HG02885 (cell line): ENCODE measurements at regions not wholly inside any gene's neighbourhood (a gene's known extent, or its start where the extent isn't known, plus 50 kb on each side); places are given as distances from the start of the nearest gene placed in this dataset.
"Not testable (repeated sequence)": the region's sequence is repeated elsewhere in the genome, so short reads cannot be mapped to it uniquely, and the experiment has no call there.

Experiments used
- ATAC-seq: cut with Tn5 transposase; IDR thresholded peaks from one replicate; pipeline ENCODE4 v1.9.1; 2021; ENCODE audit warnings: mild to moderate bottlenecking; ENCODE audit not compliant: unreplicated experiment, poor library complexity

DNA sequence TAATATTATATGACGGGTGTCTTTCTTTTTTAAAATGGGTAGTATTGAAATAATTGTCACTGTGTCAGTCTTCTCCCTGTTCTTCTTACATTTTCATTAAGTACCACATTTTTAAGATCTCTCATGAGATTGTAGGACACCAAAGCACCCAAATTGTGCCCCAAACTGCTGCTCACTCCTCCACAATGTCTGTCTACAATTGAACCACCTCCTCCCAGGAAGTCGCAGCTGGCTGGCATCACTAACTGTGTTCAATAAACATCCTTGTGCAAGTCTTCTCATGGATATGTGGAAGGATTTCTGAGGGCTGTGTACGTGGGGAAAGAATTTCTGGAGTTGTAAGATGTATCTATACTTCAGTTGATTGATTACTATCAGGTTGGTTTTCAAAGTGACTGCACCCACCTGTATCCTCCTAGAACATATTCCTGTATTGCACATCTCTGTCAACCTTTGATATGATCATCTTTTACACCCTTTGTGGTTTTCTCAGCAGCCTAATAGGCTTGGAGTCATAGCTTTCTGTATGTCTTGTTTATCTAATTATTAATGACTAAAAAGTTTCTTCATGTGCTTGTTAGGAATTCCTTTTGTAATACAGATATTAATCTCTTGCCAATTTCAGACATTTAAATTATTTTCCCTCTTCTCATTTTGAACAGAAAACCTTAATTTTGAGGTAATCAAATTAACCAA, 774.9 kb downstream of the RNF144A start:
- no peak for ATAC-seq

DNA sequence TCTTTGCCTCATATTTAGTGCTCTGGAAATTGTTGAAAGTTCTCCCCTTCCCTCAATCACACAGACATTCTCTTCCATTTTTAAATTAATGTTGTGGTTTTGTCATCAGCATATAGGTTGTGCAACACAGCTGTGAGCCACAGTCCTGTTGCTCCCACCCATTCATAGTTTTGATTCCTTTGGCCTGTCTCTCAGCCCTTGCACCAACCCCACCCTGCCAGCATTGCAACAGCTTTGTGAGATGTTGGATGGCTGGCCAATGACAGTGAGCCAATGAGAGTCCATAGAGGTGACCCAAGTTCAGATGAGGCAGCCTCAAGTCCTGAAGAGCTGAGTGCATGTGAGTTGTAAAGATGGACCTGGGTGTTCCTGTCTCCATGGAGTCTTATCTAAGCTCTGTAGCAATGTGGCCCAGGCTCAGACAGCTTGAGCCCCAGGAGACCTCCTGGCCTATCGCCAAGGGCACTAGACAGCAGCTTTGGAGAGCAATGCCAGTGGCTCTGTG, 775.5 kb downstream of the RNF144A start:
- no peak for ATAC-seq

DNA sequence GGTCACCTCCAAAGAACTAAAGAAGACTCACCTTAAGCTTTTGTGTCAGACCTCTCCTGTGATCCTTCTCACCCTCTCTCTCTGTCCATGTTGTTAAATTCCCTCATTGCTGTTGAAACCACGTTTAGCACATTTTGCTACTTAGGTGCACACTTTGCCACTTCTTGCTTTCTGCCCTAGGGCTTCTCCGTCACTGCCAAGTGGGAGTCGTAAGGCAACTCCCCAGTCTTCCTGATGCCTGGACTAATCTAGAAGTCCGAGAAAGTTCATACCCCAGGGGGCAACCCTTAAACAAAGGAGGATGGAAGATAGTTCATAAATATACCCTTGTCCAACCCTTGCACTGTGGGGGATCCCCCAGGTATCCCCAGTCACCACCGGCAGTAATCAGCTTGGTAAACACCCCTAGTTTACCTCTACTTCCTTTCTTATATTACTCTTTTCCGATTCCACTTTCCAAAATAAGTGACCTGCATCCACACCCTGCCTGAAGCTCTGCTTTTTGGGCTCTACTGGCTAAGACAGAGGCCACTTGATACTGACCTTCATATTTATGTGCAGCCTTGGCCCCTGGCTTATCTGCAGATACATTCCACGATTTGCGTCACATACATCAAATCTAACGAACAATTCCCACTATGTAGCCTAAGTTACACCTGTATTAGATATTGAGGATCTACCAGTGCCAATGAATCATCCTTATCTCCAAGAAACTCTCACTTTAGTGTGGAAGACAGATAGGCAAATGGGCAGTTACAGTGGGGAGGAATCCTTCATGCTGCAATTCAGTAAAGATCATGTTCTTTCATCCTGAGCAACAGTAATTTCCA, 776.2 kb downstream of the RNF144A start:
- ATAC-seq: no peak

DNA sequence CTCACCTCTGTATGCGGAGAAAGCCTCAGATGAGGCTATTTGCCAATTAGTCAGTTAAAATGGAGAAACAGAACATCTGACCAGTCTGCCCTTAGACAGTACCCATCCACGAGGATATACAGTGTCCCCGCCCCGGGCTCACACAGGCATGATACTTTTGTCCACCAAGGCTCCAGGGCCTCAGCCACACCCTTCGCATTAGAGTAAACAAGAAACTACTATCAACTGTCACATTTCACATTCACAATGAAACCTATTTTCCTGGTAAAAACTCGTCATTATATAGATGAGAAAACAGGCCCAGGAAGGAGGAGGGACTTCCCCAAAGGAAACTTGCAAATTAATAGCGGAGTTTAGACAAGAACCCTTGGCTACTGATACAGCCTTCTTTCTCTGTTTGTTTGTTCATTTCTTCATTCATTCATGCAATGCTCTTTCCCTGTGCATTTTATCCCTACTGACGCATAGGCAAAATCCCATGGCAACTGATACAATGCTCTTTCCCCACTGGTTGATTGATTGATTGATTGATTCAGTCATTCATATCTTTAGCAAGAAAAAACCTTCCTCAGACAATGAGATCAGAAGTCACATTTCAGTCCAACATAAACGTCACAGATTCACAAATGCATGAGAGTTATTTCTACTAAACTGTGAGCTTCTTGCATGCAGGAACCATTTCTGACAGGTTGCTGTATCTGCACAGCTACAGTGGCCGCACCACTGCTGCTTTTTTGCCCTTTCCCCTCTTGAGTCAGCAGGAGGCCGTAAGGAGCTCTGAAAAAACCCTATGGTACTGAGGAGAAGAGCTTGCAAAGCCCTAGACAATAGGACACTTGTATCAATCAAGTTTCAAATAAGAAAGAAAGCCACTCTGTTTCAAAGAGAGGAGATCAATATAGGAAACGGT, 777.1 kb downstream of the RNF144A start:
- peak; percentile 53 for ATAC-seq

- not testable (repeated sequence) for ATAC-seq
Measured at GRCh38 chr2:7696556-7696955, 779.3 kb downstream of the RNF144A start.

DNA sequence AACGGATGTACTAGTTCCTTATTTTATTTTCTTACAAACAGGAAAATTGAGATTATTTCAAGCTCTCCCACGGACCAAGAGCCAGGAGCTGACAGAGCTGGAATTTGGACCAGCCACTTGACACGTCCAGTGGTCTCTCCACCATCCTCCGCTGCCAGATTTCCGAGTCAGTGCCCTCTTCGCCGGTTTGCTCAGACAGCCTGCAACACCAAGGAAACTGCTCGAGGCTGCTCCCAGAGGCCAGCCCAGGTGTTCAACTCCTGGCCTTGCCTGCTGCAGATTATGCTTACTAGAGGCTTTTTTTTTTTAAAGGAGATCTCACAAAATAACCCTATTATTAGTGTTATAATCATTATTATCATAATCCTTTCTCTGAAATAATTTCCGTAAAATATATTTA, 779.8 kb downstream of the RNF144A start:
- no peak for ATAC-seq

DNA sequence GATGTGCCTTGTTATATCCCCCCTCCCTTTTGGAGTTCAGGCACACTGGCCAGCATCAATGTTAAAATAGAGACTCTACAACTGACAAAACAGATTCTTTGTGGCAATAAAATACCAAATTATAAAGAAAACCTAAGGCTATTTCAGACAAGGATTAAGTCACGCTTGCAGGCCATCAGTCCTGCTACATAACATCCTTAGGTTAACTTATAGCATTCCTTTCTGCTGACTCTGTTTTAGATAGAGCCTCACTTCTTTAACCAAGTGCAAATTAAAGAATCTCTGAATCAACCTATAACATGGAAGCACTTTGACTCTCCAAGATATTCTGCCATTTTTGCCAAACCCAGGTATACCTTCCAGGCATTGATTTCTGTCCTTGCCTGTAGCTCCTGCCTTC, 784.6 kb downstream of the RNF144A start:
- ATAC-seq: no peak

DNA sequence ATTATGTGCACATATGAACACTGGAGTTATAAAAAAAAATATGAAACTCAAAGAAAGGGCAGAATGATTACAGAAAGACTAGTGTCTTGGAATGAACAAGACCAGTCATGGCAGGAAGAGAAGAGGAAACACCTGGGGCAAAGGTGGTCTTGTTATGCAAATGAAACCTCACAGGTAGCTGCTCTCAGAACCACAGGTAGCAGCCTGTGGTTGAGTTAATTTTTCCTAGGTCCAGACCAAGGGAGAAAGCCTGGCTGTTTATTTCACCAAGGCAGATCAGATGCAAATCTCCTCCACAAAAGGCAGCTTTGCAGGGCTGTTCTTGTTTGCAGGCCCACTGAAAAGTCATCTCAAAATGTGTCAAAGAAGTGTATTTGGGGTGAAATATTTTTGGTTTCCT, 785.8 kb downstream of the RNF144A start:
- ATAC-seq: no peak

DNA sequence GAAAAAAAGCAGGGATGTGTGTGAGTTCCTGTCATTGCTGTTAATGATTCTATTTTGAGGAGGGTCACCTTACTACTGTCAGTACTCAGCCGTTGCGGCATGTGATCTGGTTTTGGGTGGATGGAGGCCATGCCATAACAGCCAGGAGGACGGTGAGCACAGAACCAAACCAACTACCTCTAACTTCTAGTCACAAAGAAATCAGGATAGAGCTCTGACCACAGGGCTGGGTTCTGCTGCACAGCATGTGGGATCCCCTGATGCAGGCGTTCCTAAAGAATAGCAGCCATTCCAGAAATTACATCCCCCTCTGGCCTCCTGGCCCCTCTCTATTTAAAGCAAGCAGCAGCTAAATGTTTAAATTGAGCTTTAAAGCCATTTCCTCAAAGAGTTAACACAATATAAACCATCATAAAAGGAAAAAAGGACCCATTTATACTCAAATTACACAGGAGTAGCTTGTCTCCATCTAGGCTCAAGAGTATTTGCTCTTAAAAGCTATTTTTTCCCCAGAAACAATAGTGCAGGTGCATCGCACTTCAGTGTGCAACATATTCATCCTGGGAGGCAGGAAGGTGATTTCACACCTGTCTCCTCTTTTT, 786.4 kb downstream of the RNF144A start:
- ATAC-seq: no peak

- ATAC-seq: no peak
Measured at GRCh38 chr2:7704296-7704865, 787.2 kb downstream of the RNF144A start.

DNA sequence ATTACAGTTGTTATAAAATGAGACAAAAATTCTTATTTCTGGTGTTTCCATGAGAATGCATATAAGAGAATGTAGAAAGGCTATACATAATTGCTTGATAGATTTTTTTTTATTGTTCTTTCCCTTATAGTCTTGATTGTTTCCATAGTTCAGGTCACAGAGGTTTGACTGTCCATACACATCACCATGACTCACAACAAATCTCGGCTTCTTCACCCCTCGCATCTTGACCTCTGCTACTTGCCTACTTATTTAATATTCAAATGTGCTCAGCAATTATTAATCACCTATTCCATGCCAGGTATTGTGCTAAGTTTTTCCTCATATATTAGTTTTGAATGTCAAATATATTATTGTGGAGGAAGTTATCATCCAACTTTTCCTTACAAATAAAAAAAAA, 789.6 kb downstream of the RNF144A start:
- ATAC-seq: no peak

- ATAC-seq: no peak
Measured at GRCh38 chr2:7707723-7708122, 790.5 kb downstream of the RNF144A start.

GRCh38 chr2:7709907-7710306, 792.7 kb downstream of the RNF144A start:
- ATAC-seq: no peak

DNA sequence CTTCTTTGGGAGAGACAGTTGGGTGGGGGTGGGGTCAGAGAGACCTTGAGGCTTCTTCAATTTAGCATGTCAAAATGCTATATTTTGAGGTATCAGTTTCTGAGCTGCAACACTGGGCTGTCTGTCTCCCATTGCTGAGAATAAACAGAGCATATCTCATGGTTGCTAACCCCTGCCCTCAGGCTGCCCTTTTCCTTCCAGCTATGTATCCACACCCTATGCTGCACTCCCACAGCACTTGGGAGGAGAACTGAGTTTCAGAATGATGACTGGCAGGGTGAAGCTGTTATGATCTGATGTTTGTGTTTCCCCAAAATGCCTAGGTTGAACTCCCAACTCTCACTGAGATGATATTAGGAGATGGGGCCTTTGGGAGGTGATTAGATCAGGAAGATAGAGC, 794.0 kb downstream of the RNF144A start:
- no peak for ATAC-seq

DNA sequence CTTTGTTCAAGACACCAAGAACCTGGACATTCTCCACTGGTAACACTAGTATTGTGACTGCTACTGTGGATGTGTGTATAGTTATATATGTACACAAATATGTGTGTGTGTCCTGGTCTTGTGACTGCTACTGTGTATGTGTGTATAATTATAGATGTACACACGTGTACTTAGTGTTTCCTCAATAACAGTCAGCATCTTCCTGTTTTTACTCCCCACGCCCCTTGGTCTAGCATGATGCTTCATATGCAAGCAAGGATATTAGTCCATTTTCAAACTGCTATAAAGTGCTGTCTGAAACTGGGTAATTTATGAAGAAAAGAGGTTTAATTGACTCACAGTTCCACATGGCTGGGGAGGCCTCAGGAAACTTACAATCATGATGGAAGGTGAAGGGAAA, 802.7 kb downstream of the RNF144A start:
- no peak for ATAC-seq

DNA sequence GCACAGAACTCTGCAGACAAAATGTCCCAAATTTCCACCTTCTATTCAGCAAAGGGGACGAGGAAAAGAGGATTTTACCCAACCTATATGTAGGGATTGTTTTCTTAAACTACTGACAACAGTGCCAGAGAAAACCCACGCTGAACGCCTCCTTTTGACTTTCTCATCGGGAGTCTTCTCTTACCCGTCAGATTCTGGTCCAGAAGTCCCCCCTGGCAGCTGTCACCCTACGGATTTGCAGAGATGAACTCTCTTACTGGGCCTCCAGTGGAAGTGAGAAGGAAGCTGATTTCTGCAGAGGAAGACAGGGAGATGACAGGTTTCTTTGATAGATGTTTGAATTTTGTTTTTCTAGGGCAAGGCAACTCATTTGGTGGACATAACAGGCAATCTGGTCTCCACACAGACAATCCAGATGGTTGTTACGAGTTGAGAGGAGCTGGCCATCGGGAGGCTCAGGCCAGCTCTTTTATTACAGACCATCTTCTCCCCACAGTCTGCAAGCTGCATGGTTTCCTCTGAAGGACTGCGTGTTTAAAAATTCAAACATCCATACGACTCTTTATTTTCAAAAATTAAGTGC, 804.3 kb downstream of the RNF144A start:
- no peak for ATAC-seq

- ATAC-seq: peak; percentile 83
Measured at GRCh38 chr2:7722212-7722910, 805.1 kb downstream of the RNF144A start.

DNA sequence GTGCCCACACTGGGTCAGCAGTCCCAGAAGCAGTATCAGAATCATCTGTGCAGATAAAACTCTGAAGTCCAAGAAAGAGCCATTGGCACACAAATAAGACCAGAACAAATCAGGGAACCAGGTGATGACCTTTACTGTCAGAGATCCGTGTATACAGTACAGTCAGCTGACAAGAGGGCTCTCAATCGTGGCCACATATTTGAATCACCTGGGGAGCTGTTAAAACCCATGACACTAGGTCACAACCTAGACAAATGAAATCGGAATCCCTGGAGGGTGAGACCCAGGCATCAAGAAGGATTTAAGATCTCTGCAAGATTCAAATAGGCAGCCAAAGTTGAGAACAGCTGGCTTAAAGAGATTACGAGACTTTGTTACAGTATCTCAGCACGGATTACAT, 807.1 kb downstream of the RNF144A start:
- no peak for ATAC-seq
